Embryonic facial prominence (tissue), 1 donor: ENCODE measurements at regions not wholly inside any gene's neighbourhood (a gene's known extent, or its start where the extent isn't known, plus 50 kb on each side); places are given as distances from the start of the nearest gene placed in this dataset.

Experiments
- DNase-seq: peaks from one replicate; pipeline ENCODE4 v3.0.0-alpha.2; 2016; ENCODE audit errors: extremely low spot score

DNA sequence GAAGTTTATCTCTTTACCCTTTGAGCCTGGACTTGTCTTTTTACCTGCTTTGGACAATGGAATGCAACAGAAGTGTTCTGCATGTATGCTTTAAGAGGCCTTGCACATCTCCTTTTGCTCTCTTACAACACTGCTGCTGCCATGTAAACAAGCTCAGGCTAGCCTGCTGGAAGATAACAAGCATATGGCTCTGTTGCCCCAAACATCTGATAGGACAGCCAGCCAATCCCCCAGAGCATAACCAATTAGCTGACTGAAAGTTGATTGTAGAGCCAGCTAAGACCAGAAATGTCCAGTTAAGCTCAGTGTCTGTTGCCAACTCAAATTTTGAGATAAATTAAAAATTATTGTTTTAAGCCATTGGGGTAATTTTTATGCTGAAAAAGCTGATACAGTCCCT is 510.6 kb upstream of the CNKSR2 start:
- DNase-seq = no peak

DNA sequence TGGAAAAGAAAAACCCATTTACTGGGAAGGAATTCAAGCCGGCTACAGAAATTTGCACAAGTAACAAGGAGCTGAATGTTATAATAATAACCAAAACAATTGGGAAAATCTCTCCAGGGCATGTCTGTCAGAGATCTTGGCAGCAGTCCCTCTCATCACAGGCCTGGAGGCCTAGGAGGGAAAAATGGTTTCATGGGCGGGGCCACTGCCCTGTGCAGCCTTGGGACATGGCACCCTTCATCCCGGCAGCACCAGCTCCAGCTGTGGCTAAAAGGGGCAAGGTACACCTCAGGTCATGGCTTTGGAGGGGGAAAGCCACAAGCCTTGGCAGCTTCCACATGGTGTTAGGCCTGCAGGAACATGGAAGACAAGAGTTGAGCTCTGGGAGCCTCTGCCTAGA is 513.1 kb upstream of the CNKSR2 start:
- DNase-seq = no peak

DNA sequence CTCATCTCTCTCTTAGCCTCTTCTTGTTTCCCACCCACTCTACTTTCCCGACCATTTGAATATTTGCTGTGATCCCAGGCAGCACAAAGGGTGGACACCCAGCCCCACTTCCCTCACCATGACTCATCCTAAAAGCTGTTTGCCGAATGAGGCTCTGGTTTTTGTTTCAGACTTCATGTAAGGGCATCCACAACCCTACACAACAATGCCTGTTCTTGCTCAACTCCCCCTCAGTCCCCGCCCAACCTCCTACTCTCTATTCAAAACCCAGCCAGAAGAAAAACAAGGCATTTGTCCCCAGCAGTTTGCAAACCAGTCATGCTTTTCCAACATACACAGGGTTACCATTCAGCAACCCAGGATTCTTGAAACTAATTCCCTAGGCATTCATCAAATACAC is 516.5 kb upstream of the CNKSR2 start:
- DNase-seq = no peak

DNA sequence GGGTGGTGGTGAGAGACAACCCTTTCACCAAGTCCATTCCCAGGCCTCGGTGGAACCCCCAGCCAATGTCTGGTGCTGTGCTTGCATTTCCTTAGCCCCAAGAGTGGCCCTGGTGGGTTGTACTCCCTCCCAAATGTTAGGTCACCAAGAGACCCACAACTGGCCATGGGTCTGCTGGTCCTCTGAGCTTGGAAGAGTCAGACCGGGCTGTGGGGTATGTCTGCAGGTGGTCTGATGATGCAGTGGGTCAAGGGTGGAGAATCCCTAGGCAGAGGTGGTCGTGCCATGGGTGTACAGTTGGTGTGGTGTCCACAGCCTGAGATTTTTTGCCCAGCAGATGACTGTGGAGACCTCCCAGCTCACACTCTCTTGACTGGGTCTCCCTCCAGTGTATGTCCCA is 535.7 kb upstream of the CNKSR2 start:
- no peak for DNase-seq

DNA sequence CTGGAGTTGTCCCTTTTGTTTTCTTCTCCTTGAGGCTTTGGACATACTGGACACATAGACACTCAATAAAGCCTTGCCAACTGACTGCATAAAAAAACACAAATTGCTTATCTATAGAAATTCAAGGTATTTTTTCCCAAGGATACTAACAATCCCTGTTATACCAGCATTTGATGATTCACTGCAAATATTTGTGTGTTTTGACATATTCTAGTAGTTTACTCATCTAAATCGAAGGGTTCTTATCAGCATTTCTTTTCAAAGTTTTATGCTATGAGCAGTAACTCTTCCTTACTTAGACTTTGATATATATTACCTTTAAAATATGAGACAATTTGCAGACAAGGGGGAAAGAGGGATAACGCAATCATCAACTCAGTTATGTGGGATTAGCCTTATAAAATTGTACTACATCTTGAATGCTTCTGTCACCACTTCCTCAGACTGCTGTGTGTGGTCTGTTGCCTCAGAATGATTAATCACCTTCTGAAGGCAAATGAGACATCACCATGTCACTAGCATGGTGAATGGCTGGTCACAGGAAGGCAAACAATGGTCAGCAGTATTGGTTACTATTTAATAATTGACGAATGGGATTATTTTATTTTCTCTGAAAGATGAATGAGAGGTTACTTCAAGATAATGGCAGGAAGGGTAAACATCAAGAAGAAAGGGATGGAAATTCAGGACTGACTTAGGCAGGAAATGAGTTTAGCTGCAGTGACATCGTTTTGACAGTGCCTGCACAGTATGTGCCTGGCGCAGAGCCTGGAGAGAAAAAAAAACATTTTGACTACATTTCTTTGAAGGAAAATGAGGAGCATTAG is 544.3 kb upstream of the CNKSR2 start:
- no peak for DNase-seq

DNA sequence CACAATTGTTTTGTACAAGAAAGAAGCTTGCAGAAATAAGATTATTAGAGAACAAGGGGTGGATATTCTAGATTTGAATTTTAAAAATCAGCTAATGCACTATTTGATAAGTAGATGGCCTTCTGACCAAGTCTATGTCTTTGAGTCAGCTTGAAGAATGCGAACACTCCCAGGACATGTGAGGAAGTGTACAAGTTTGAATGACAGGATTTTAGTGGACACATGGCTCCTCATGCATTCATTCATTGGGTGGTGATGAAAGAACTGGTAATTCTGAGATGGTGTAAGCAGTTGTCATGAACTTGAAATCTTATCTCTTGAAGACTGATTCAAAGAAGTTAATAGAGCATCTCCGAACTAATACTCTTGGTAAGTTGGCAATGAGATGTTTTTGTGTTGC is 548.2 kb upstream of the CNKSR2 start:
- DNase-seq = no peak

DNA sequence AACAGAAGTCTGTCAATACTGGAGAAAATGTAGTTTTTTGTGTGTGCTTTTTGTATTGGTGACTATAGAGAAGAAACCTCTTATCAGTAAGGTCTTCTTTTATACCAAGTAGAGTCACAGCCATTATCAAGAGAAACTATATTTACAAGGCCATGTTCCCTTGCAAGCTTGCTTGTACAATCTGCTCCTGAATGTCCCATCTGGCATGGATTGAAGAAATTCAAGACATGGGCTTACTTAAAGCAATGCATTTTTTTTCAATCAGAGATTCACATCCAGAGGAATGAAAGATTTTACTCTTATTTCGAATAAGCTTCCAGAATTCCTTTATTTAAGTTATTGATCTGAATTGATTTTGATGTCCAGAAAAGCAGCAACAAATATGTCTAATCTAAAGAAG is 537.3 kb upstream of the RPS6KA3 start:
- no peak for DNase-seq

DNA sequence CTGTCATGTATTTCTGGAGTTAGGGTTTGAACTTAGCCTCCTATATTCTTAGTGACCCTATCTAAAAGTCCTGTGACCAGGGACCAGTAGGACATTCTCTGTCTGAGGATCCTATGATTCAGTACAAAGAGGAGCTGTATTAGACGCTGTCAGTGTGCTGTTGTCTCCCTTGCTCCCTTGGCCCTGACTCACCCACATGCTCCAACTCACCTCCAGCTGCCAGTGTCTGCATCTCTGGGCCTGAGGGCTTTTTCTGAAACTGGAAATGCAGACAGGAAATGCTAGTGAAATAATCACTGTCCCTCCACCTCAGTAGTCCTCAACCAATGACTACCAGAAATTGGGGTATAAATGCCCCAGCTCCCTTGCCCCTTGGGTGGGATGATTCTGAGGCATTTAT is 535.3 kb upstream of the RPS6KA3 start:
- DNase-seq = no peak

DNA sequence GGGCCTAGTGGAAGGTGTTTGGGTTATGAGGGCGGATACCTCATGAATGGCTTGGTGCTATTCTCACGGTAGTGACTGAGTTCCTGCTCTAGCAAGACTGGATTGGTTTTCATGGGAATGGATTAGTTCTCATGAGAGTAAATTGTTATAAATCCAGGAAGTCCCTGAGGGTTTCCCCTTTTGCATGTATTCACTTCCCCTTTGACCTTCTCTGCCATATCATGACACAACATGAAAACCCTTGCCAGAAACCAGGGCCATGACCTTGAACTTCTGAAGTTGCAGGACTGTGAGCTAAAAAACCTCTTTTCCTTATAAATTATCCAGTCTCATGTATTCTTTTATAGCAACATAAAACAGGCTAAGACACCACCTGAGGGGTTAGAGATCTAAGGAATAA is 529.7 kb upstream of the RPS6KA3 start:
- DNase-seq = no peak

DNA sequence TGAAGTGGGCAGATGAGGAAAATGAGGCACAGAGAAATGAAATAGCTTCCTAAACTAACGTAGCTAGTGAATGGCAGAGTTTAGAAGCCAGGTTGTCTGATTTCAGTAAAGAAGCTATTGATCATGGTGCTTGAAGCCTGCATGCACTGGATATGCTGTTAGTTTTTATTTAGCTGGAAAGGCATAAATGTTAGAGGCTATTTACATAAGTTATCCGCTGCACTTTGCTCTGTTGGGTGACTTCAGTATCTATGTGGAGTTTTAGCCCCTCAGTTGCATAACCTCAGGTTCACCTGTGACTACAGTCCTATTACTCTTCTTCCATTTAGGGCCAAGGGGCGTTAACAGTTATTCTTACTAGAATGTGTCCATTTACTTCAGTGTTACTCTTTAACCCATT is 522.4 kb upstream of the RPS6KA3 start:
- DNase-seq = no peak

DNA sequence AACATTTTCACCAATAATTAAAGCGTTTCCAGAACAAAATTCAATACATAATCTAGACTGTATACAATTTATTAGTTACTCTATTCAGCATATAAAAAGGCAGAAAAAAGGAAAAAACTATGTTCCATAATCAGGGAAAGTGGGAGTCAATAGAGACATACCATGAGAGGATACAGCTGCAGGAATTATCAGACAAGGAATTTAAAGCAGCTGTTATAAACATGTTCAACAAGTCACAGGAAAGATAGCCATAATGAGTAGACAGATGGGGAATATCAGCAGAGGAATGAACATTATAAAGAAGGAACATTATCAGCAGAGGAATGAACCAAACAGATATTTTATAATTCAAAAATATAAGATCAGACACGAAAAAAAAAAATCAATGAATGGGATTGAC is 500.6 kb upstream of the RPS6KA3 start:
- no peak for DNase-seq

DNA sequence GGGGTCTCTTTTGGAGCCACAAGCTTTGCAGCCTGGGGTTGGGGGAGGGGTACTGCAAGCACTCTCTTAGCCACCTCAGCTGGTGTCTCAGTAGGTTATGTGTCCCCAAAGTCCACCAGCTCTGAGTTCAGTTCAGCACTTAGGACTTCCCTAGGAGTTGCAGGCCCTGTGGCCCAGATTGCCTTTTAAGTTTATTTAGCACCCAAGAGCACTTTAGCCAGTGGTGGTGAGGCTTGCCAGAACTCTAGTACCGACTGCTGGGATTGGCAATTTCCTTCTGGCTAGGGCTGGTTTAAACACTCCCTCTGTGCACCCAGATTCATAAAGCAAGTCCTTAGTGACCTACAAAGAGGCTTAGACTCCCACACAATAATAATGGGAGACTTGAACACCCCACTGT is 489.9 kb upstream of the RPS6KA3 start:
- DNase-seq = no peak

DNA sequence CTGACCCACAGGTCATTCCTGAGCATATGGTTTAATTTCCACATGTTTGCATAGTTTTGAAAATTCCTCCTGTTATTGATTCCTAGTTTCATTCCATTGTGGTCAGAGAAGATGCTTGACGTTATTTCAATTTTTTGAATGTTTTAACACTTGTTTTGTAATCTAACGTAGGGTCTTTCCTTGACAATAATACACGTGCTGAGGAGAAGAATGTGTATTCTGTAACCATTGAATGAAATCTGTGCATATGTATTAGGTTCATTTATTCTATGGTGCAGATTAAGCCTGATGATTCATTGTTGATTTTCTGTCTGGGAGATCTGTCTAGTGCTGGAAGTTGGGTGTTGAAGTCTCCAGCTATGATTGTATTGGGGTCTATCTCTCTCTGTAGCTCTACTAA is 486.4 kb upstream of the RPS6KA3 start:
- no peak for DNase-seq

DNA sequence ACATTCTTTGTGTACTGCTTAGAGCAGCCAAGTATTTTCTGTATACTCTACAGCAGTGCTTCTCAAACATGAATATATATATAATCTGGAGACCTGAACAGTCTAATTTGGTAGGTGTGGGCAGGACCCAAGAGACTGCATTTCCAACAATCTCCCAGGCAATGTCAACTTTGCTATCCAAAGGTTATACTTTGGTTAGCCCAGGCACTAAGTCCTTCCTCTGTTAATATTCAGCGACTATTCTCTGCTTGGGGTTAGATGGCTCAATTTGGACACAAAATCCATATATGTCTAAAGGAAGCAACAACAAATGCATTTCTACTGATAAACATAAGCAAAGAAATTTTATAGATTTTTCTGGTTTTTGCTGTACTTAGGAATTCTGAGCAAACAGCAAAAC is 480.0 kb upstream of the RPS6KA3 start:
- DNase-seq = no peak

DNA sequence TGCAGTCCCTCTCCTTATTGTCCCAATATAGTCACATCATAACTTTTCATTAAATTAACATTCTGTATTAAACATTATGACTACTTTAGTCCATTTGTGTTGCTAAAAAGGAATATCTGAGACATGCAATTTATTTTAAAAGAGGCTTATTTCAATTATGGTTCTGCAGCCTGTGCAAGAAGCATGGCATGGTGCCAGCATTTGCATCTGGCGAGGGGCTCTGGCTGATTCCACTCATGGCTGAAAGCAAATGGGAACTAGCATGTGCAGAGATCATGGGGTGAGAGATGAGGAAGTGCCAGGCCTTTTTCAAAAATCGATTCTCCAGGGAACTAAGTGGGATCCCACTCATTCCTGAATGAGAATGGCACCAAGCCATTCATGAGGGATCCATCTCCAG is 476.3 kb upstream of the RPS6KA3 start:
- no peak for DNase-seq

DNA sequence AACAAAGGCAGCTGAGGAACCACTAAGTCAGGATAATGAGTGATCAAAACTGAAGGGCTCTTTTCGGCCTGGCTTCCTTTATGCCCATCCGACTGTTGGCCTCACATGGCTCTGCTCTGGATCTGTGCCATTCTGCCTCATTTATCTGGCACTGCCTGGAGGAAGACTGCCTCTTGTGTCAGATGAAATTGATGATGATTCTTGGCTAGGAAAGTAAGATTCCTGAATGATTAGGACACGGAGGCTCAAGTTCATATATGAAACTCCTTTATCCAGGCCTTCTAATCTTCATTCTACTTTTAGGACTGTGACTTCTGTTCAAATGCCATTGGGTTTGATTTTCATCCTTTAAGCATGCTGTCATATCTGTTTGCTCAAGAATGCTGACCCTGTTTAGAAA is 475.4 kb upstream of the RPS6KA3 start:
- DNase-seq = no peak

DNA sequence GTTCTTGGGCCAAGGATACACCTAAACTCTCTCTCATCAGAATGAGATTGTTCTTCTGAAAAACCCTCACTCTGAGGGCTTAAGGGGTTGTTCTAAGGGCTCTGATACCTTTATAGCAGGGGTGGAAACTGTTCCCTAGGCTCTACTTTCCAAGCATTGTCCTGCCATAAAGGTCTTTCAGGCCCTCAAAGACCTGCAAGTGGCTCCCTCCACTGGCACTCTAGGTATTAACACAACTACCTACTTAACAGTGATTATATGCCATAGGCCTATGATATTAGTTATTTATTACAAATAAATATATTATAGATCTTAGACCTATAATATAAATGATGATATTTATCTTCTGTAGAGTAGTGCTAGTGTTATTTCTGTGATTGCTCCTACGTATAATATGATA is 473.7 kb upstream of the RPS6KA3 start:
- no peak for DNase-seq

DNA sequence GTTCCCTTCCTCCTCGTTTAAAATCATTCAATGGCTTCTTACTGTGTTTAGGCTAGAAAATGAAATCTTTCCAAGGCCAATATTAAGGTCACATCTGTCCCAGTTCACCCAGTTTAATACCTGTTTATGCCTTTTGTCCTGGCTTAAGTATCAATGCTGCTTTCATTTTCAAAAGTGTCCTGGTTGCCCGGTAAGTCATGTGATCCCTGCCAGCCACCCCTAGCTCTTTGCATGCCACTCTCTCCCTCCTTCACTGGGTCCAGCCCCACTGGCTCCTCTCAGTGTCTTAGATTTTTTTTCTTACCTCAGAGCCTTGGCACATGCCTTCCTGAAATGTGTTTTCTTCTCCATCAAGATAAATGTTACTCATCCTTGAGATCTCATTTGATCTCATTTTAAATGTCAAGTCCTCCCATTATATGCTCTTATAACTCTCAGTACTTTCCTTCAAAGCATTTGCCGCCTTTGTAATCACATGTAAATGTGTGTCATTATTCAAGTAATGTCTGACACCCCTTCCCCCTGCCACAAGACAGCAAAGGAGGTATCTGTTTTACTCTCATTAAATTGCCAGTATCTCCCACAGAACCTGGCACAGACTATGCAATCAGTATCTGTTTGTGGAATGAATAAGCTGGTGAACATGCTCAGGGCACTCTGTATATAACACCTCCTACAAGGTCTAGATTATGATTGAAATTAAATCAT is 472.5 kb upstream of the RPS6KA3 start:
- DNase-seq = no peak

DNA sequence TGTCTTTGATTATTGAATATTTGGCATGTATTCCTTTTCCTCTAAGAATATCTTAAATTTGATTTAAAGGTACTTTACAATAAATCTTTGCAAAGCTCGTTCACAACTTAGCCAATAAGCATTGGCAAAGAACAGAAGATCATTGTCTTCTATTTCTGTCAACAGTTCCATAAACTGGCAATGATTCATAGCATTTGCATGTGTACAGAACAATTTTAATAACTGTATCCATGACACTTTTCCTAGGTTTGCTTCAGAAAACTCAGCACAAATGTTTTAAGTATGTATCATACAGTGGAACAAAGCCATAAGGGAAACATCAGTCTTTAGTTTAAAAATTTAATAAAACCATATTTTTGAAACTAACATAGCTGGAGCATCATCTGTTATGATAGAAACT is 462.7 kb upstream of the RPS6KA3 start:
- no peak for DNase-seq

DNA sequence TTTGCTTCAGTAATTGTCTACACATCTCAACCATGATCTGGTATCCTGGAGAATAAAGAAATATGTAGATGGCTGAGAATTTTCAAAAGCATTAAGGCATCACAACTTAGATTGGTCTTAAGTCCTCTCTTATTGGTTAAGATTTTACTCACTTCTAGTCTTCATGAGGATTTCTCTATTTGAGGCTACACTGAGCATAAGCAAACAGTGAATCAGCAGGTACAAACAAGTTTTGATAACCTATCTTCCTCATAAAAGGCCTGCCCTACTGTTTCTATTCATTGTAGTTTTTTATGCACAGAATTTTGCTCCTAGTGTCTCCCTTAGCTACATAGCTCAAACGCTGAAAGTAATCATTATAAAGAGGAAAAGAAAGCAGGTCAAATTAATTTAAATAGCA is 460.7 kb upstream of the RPS6KA3 start:
- DNase-seq = no peak

DNA sequence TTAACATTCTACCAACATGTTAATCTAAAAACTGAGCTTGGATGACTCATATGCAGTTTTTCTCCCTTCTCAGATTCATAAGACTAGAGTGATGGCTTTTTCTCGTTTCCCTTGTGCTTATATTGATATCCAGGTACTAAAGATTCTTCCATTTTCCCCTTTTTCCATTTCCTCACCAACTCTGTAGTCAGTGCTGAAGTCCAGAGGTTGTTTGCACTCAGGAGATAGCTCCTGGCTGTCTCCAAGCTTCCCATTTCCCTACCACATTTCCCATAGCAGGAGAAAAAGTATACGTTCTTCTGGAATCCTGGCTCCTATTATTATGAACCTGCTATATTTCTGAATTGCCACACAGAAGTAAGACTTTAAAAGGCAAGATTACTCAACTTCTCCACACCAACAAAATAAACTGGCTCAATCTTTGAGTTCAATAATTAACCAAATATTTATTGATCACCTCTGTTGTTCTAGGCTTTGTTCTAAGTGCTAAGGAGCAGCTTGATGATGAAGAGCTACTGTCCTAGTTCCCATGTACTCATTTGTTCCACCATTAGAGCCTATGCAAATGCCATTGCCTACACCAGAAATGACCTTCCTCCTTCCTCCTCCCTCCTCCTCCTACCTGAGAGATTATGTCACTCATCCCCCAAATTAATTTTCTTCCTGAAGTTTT is 454.4 kb upstream of the RPS6KA3 start:
- DNase-seq = no peak

DNA sequence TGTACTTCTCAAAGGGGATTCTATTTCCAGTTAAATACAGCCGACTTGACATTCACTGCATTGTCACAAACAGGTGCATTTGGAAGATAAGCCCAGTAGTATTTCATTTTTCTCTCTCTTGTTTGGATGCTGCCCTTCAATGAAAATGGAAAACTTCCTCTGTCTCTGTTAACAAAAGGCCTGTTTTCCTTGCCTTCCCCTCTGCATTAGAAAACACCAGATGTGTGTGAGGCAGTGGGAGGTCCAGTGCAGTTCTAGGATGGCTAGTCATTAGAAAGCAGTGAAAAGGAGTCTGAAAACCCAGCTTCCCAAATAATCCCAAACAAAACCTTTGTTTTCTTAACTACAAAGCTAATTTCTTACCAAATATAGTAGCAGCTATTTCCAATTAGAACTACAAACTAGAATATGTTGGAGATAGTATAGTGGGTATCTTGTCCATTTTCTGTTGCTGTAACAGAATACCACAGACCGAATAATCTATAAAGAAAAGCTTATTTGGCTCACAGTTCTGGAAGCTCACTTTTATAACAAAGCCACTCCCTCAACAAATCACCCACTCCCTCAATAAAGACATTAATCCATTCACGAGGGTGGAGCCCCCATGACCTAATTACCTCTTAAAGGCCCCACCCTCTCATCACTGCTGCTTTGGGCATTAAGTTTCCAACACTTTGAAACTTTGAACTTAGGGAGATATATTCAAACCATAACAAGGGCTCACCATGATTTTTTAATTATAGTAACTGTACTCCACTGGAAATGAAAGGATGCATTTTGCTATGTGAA is 452.1 kb upstream of the RPS6KA3 start:
- DNase-seq = no peak
